ENCODE measurements at regions not wholly inside any gene's neighbourhood (a gene's known extent, or its start where the extent isn't known, plus 50 kb on each side); places are given as distances from the start of the nearest gene placed in this dataset.

DNA sequence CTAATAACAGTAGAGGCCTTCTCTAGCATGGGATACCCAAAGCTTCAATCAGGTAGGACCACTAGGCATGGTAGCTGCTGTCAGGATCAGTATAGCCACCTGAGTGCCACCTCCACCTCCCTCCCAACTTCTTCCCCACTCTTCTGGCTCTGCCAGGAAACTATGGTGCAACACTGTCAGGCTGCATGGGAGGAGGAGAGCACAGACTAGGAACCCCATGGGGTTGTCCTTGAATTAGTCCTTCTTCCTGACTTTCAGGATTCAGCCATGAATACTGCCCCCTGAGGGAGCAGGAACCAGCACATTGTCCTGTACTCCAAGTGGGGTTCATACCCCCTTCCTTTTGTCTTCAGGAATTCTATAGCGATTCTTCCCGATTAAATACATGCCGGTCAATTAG lies 340.8 kb upstream of the ONECUT1 start:
- no peak for TF ChIP-seq NR2C2 (CRISPR knock-in tag; IDR thresholded peaks at IDR 0.05)
- no peak for TF ChIP-seq NR2C2 (tag; IDR thresholded peaks at IDR 0.05)
- TF ChIP-seq HCFC1 (IDR thresholded peaks at IDR 0.05; ENCODE audit: low read depth, low read length), result no peak
- TF ChIP-seq HIVEP1 (CRISPR knock-in tag; IDR thresholded peaks at IDR 0.05), result no peak
- TF ChIP-seq, protein P1, sequence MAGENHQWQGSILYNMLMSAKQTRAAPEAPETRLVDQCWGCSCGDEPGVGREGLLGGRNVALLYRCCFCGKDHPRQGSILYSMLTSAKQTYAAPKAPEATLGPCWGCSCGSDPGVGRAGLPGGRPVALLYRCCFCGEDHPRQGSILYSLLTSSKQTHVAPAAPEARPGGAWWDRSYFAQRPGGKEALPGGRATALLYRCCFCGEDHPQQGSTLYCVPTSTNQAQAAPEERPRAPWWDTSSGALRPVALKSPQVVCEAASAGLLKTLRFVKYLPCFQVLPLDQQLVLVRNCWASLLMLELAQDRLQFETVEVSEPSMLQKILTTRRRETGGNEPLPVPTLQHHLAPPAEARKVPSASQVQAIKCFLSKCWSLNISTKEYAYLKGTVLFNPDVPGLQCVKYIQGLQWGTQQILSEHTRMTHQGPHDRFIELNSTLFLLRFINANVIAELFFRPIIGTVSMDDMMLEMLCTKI (IDR thresholded peaks at IDR 0.05; ENCODE audit: partially characterized antibody), result no peak
- TF ChIP-seq, protein P2, sequence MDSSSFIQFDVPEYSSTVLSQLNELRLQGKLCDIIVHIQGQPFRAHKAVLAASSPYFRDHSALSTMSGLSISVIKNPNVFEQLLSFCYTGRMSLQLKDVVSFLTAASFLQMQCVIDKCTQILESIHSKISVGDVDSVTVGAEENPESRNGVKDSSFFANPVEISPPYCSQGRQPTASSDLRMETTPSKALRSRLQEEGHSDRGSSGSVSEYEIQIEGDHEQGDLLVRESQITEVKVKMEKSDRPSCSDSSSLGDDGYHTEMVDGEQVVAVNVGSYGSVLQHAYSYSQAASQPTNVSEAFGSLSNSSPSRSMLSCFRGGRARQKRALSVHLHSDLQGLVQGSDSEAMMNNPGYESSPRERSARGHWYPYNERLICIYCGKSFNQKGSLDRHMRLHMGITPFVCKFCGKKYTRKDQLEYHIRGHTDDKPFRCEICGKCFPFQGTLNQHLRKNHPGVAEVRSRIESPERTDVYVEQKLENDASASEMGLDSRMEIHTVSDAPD (CRISPR knock-in tag; IDR thresholded peaks at IDR 0.05), result no peak
- no peak for TF ChIP-seq HMG20A (CRISPR knock-in tag; conservative IDR thresholded peaks at IDR 0.05)
- TF ChIP-seq, protein P3, sequence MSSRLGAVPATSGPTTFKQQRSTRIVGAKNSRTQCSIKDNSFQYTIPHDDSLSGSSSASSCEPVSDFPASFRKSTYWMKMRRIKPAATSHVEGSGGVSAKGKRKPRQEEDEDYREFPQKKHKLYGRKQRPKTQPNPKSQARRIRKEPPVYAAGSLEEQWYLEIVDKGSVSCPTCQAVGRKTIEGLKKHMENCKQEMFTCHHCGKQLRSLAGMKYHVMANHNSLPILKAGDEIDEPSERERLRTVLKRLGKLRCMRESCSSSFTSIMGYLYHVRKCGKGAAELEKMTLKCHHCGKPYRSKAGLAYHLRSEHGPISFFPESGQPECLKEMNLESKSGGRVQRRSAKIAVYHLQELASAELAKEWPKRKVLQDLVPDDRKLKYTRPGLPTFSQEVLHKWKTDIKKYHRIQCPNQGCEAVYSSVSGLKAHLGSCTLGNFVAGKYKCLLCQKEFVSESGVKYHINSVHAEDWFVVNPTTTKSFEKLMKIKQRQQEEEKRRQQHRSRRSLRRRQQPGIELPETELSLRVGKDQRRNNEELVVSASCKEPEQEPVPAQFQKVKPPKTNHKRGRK (tag; IDR thresholded peaks at IDR 0.05), result no peak
- TF ChIP-seq, protein P4, sequence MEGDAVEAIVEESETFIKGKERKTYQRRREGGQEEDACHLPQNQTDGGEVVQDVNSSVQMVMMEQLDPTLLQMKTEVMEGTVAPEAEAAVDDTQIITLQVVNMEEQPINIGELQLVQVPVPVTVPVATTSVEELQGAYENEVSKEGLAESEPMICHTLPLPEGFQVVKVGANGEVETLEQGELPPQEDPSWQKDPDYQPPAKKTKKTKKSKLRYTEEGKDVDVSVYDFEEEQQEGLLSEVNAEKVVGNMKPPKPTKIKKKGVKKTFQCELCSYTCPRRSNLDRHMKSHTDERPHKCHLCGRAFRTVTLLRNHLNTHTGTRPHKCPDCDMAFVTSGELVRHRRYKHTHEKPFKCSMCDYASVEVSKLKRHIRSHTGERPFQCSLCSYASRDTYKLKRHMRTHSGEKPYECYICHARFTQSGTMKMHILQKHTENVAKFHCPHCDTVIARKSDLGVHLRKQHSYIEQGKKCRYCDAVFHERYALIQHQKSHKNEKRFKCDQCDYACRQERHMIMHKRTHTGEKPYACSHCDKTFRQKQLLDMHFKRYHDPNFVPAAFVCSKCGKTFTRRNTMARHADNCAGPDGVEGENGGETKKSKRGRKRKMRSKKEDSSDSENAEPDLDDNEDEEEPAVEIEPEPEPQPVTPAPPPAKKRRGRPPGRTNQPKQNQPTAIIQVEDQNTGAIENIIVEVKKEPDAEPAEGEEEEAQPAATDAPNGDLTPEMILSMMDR (IDR thresholded peaks at IDR 0.05 in 2 of 3, conservative IDR thresholded peaks at IDR 0.05 in 1 of 3; ENCODE audit: insufficient read depth in 2 of 3, low read depth in 1 of 3, low read length in 3 of 3), result no peak
- TF ChIP-seq, protein P5, sequence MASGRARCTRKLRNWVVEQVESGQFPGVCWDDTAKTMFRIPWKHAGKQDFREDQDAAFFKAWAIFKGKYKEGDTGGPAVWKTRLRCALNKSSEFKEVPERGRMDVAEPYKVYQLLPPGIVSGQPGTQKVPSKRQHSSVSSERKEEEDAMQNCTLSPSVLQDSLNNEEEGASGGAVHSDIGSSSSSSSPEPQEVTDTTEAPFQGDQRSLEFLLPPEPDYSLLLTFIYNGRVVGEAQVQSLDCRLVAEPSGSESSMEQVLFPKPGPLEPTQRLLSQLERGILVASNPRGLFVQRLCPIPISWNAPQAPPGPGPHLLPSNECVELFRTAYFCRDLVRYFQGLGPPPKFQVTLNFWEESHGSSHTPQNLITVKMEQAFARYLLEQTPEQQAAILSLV (tag; IDR thresholded peaks at IDR 0.05), result no peak
- no peak for TF ChIP-seq POLR2A (conservative IDR thresholded peaks at IDR 0.05)
- TF ChIP-seq BDP1 (IDR thresholded peaks at IDR 0.05; ENCODE audit: insufficient read depth, insufficient read length), result no peak
- TF ChIP-seq SIN3A (IDR thresholded peaks at IDR 0.05; ENCODE audit: borderline replicate concordance in 2 of 2, control insufficient read depth in 1 of 2, low read depth in 2 of 2, low read length in 2 of 2), result no peak
- TF ChIP-seq, protein P6, sequence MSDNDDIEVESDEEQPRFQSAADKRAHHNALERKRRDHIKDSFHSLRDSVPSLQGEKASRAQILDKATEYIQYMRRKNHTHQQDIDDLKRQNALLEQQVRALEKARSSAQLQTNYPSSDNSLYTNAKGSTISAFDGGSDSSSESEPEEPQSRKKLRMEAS (CRISPR knock-in tag; IDR thresholded peaks at IDR 0.05), result no peak
